Stimulated activated naive CD8-positive, alpha-beta T cell treated with anti-CD3 and anti-CD28 coated beads, Interleukin-15, Interleukin-2, amounts not matched to agents 100 U/mL and 50 U/mL, for 24 hours (primary cell): ENCODE measurements at regions not wholly inside any gene's neighbourhood (a gene's known extent, or its start where the extent isn't known, plus 50 kb on each side); places are given as distances from the start of the nearest gene placed in this dataset.

Experiments
- ATAC-seq: fragments of 150-1000 bp; cut with Tn5 transposase; one replicate; pipeline ENCODE4 v1.10.0; 2021
- DNase-seq: peaks from one replicate; pipeline ENCODE4 v3.0.0; 2021

GRCh38 chr11:69994810-69995209 is 83.3 kb upstream of the ANO1 start:
- DNase-seq (no peak), ATAC-seq (no peak)

DNA sequence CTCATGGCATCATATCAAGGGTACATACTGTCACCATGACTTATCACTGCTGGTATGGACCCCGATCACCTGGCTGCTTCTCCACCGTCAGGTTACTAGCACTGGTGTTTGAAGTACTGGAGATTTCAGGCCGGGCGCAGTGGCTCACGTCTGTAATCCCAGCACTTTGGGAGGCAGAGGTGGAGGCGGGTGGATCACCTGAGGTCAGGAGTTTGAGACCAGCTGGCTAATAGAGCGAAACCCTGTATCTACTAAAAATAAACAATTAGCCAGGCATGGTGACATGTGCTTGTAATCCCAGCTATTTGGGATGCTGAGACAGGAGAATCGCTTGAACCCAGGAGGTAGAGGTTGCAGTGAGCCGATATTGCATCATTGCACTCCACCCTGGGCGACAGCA is 82.4 kb upstream of the ANO1 start:
- ATAC-seq, result no peak
- no peak for DNase-seq

DNA sequence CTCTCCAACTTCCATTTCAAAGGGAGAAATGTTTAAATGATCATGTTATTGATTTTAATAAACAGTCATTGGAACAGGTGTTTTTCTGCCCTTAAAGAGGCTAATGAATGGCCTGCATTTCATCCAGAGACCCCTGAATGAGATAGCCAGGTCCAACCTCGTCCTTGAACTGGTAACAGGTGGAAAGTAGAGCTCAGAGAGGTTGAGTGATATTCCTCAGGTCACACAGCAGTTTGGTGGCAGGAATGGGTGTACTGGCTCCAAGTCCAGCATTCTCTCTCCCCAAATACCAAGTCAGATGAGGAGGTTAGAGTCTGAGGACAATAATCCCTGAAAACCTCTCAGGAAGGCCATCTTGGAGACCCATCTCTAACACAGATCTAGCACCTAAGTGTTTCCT is 81.7 kb upstream of the ANO1 start:
- DNase-seq (no peak), ATAC-seq (no peak)

GRCh38 chr11:69997352-69997751 is 80.8 kb upstream of the ANO1 start:
- DNase-seq (no peak), ATAC-seq (no peak)

DNA sequence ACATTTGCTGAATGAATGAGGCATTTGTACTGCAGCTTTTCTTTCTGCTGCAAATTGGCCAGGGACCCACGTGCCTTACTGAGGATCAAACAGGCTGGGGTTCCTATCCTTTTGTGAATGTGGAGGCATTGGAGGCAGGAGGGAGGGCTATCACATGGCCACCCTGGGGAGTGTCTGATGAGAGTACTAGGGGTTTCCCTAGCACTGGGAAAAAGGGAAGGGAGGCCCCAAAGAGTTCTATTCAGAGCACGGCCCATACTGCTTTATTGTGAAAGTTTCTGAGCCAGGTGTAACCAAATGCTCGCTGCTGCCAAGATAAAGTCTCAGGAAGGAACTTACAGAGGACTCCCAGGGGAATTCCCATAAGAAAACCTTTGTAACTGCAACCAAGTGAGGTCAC is 78.4 kb upstream of the ANO1 start:
- DNase-seq, result no peak
- ATAC-seq, result no peak

- DNase-seq (no peak), ATAC-seq (no peak)
Measured at GRCh38 chr11:70000228-70000627, 77.9 kb upstream of the ANO1 start.

DNA sequence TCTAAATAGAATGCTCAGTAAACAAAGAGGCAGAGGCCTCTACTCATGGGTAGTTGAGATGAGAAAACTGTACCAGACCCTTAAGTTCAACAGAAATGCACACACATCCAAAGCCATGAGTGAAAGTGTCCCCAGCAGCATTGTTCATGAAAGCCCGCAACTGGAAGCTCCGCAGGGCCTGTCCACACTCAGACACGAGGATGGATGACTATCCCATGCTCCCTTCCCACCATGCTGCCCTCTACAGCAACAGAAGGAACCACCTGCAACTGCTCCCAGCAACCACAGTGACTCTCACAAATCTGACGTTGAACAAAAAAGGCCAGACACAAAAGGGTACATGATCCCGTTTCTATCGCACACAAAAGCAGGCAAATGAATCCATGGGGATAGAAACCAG is 76.9 kb upstream of the ANO1 start:
- ATAC-seq, result no peak
- DNase-seq, result no peak

GRCh38 chr11:70002433-70002832 is 75.7 kb upstream of the ANO1 start:
- DNase-seq (peak; percentile 28), ATAC-seq (peak; percentile 97)

DNA sequence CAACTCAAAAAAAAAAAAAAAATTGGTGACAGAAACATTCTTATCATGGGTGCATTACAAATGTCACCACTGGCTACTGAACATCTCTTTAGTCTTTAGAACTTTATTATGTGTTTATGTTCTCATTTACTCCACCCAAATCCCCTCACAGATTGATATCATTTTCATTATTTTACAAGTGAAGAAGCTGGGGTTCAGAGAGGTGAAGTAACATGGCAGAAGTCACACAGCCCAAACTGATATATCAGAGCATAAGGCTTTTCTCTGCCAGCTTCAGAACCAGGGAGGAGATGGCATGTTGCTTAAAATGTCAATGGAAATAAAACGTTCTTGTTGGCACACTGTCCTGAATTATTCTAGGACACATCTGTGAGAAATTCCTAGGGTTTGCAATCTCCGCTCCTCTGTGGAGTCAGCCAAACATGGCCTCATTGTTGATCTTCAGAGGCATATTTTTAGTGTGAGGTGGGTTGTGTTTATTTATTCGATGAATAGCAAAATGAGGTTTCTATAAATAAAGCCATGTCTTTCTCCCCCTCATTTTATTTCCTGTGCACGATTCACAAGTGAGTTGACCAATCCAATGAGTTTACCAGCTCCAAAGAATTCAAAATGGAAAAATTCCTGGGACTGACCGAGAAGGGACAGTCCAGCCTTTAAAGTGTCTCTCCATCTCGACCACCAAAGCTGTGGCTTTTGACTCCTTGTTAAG is 72.9 kb upstream of the ANO1 start:
- ATAC-seq (no peak), DNase-seq (no peak)

- ATAC-seq, result no peak
- DNase-seq, result no peak
Measured at GRCh38 chr11:70007796-70008195, 70.3 kb upstream of the ANO1 start.

DNA sequence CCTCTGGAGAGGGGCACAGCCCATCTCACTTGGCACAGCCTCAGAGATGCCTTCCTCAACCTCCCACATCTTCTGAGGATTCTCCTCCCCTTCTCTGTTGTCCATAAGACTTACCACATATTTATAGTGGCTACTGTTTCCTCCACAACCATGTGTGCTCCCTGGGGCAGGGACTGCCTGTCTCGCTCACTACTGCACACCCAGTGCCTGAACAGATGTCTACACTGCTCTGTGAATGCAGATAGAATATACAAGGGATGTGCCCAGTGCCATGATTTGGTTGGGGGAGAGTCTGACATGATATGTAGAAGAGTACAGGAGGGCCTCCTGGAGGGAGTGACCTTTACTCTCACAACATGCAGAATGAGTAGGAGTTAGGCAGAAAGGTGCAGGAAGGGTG is 67.3 kb upstream of the ANO1 start:
- DNase-seq (no peak), ATAC-seq (no peak)

GRCh38 chr11:70012134-70012733 is 65.9 kb upstream of the ANO1 start:
- no peak for DNase-seq
- ATAC-seq, result no peak

GRCh38 chr11:70014291-70014690 is 63.8 kb upstream of the ANO1 start:
- ATAC-seq, result no peak
- DNase-seq, result no peak

DNA sequence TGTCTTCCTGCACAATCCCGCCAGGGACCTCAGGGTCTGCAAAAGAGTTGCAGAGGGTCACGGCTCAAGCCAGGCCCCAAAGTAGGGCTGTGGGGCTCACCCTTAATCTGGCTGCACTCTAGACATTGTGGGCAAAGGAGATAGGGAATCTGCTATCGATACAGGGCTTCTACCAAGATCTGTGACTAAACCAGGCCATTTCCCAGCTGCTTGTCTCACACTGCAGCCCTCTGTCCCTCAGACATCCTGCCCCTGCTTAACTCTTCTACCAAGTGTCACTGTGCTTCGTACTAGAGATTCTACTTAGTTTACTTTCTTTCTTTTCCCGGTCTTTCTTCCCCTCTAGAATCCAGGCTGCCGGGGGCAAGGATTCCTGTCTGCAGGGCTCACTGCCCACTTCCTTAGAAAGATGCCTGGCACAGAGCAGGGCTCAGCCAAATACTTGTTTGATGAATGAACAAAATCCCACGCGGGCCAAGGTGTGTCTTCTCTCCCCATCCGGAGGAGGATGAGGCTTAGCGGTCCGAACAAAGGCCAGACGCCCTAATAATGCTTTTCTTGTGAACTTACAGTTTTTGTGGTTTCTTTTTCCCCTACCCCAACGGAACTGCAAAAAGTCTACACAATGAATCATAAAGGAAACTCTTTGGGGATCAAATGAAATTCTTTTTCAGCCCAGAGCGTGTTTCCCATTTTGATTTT is 61.3 kb upstream of the ANO1 start:
- no peak for DNase-seq
- ATAC-seq, result no peak

- DNase-seq (no peak), ATAC-seq (no peak)
Measured at GRCh38 chr11:70018816-70019215, 59.3 kb upstream of the ANO1 start.

DNA sequence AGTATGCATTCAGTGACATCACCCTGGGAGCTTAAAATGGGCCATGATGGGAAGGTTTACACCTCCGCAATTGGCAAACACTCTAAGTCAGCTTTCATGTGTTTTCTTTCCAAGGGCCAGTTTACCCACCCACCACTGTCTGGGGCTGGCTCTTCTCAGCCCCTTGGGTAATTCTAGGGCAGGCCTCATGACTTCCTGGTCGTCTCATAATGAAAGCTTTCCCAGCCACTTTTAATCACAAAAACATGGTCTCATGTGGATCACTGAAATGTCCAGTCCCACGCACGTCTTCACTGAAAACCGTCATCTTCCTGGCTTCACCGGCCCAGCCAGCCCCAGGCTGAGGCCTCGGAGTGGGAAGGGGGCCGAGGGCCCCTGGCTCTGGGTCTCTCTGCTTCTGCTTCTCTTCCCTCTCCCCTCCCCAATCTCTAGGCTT is 58.5 kb upstream of the ANO1 start:
- ATAC-seq (no peak), DNase-seq (no peak)

- ATAC-seq, result no peak
Measured at GRCh38 chr11:70020336-70021214, 57.5 kb upstream of the ANO1 start.

GRCh38 chr11:70021586-70021985 is 56.5 kb upstream of the ANO1 start:
- ATAC-seq (no peak), DNase-seq (no peak)

More at GRCh38 chr11:70020336-70021214, 57.5 kb upstream of the ANO1 start:
- DNase-seq, result no peak

- ATAC-seq, result no peak
- no peak for DNase-seq
Measured at GRCh38 chr11:70024036-70024772, 53.9 kb upstream of the ANO1 start.

DNA sequence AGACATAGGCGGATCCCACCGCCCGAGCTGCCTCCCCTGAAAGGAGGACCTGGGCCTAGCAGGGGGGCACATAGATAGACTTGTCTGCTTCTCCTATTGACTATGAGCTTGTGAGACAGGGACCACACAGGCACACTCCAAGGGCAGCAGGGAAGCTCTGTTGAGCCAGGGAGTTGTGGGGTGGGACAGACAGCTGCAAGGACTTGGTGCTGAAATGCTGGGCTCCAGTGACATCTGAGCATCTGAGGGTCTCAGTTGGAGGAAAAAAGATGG is 53.4 kb upstream of the ANO1 start:
- no peak for DNase-seq
- ATAC-seq, result no peak

- no peak for ATAC-seq
Measured at GRCh38 chr11:70025308-70025707, 52.8 kb upstream of the ANO1 start.

GRCh38 chr11:70026012-70026411 is 52.1 kb upstream of the ANO1 start:
- no peak for ATAC-seq

More at GRCh38 chr11:70025308-70025707, 52.8 kb upstream of the ANO1 start:
- no peak for DNase-seq

More at GRCh38 chr11:70026012-70026411, 52.1 kb upstream of the ANO1 start:
- no peak for DNase-seq
